Mucosa of stomach (tissue), 1 donor: ENCODE measurements at regions not wholly inside any gene's neighbourhood (a gene's known extent, or its start where the extent isn't known, plus 50 kb on each side); places are given as distances from the start of the nearest gene placed in this dataset.

Experiments used
- H3K27me3 ChIP-seq: one replicate; pipeline ENCODE4 v1.7.0; 2013; ENCODE audit warnings: mild to moderate bottlenecking, low read length; ENCODE audit not compliant: control insufficient read depth, insufficient read depth
- H3K36me3 ChIP-seq: one replicate; pipeline ENCODE4 v1.7.0; 2013; ENCODE audit warnings: low read length; ENCODE audit not compliant: control insufficient read depth, insufficient read depth
- H3K4me1 ChIP-seq: one replicate; pipeline ENCODE4 v1.7.0; 2013; ENCODE audit warnings: mild to moderate bottlenecking, low read length; ENCODE audit not compliant: control insufficient read depth, insufficient read depth
- H3K4me3 ChIP-seq: one replicate; pipeline ENCODE4 v1.7.0; 2013; ENCODE audit warnings: low read length
- H3K9ac ChIP-seq: one replicate; pipeline ENCODE4 v1.7.0; 2013; ENCODE audit warnings: mild to moderate bottlenecking, low read length, moderate library complexity
- H3K9me3 ChIP-seq: one replicate; pipeline ENCODE4 v1.7.0; 2013; ENCODE audit warnings: mild to moderate bottlenecking, low read length, moderate library complexity; ENCODE audit not compliant: control insufficient read depth
- donor health status: Pancreatic carcinoma.

DNA sequence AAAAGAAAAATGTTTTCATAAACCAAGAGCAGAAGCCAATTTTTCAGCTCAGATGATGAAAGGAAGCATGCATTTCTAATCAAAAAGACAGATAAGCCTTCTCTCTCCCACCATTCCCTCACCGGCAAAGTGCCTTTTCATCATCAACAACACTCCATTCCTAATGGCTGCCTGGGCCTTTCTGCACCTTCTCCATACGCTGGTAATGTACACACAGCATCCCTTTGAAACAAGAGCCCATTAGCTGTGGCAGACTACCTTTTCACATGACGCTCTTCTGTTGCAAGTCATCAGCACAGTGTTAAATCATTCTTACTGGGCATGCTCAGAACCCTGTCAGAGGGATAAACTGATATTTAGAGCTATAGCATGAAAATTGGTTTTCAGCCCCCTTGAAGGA lies 408.9 kb downstream of the MEIS1 start:
- no peaks in the 10 kb centered on the region for H3K27me3 ChIP-seq
- no peak overlapping the region for H3K9ac ChIP-seq
- no peaks in the 10 kb centered on the region for H3K36me3 ChIP-seq
- no peak overlapping the region for H3K4me3 ChIP-seq
- H3K9me3 ChIP-seq: no peaks in the 10 kb centered on the region
- no peaks in the 10 kb centered on the region for H3K4me1 ChIP-seq

DNA sequence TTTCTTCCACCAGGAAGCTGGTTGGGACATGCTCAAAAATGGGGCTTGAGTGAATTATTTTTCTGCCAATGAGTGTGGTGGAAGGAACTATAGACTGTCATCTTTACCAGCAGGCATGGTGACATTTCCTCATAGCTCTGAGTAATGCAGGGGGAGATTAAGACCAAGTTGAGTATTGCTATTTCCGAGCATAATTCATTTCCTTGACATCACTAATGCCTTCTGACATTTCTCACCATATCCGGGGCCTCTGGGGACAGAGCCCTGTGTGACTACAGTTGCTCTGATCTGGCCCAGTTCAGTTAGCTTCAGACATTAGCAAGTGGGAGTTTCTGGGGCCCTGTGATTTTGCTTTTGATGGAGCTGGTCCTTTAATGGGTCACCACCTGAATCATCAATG lies 410.4 kb downstream of the MEIS1 start:
- Histone ChIP-seq H3K36me3 (no peaks in the 10 kb centered on the region), H3K27me3 (no peaks in the 10 kb centered on the region), H3K4me1 (no peaks in the 10 kb centered on the region), H3K4me3 (no peak overlapping the region), H3K9me3 (no peaks in the 10 kb centered on the region), H3K9ac (no peak overlapping the region)

DNA sequence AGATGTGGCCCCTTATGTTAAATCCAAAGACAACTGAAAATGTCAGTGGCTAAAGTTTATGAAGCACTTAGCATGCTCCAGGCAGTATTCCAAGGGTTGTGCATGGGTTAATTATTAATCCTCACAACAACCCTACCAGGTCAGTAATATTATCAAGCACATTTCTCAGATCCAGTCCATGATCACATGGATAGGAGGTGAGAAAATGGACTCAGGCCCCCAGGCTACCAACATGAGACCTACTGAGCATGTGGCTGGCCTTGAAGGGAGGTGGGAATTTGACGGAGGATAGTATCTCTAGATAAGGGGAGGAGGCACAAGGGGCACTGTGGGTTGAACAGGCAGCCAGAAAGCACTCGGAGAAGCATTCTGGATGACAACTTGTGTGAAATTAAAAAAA lies 412.0 kb downstream of the MEIS1 start:
- H3K4me3 ChIP-seq: no peak overlapping the region
- H3K9ac ChIP-seq: no peak overlapping the region

DNA sequence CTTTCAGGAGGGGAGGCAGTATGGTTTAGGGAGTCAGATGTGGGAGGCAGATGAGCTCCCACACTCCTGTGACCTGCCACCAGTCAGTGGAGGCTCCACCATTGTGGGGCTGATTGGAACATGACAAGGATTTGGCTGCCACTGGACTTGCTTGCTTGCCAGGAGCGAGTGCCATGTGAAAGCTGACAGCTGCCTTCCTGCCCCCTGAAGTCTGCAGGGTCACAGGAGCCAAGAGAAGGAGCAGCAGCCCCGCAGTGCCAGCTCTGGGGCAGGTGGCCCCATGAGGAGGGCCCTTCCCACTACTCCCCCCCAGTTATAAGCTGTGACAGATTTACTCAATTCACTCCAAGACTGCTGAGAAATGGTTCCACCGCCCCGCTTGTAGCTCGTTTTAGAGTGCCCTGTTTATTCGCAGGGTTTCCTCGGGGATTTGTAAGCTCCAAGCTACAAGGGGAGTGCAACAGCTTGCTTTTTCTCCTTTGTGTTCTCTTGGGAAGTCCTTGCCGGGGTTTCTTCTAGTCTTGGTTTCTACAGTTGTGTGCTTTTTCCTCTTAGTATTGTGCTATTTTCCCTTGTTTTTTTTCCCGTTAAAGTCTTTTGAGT lies 414.3 kb downstream of the MEIS1 start:
- Histone ChIP-seq H3K27me3 (no peaks in the 10 kb centered on the region), H3K36me3 (no peaks in the 10 kb centered on the region), H3K4me3 (no peak overlapping the region), H3K9me3 (no peaks in the 10 kb centered on the region), H3K9ac (no peak overlapping the region), H3K4me1 (no peaks in the 10 kb centered on the region)

More for the DNA sequence above, 412.0 kb downstream of the MEIS1 start:
- Histone ChIP-seq H3K4me1 (no peaks in the 10 kb centered on the region), H3K36me3 (no peaks in the 10 kb centered on the region), H3K27me3 (no peaks in the 10 kb centered on the region), H3K9me3 (no peaks in the 10 kb centered on the region)

DNA sequence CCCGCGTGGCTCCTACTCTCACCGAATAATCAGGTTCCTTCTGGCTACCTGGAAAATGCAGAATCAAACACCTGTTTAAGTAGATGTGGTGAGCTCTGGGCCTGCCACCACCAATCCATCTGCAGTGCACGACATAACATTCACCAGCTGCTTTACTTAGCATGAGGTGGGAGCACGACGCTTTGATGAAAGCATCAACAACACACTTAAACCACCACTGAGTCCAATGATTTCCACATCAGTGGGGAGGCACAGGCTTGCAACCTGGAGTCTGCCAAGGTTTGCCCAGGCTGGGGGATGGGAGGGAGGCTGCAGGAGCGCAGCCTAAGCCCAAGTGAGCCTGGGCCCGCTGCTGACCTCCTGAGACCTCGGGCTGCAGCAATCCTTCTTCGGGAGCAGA lies 415.5 kb downstream of the MEIS1 start:
- H3K9me3 ChIP-seq: no peaks in the 10 kb centered on the region
- H3K27me3 ChIP-seq: no peaks in the 10 kb centered on the region
- H3K4me1 ChIP-seq: no peaks in the 10 kb centered on the region
- H3K4me3 ChIP-seq: no peak overlapping the region
- H3K9ac ChIP-seq: no peak overlapping the region
- no peaks in the 10 kb centered on the region for H3K36me3 ChIP-seq

DNA sequence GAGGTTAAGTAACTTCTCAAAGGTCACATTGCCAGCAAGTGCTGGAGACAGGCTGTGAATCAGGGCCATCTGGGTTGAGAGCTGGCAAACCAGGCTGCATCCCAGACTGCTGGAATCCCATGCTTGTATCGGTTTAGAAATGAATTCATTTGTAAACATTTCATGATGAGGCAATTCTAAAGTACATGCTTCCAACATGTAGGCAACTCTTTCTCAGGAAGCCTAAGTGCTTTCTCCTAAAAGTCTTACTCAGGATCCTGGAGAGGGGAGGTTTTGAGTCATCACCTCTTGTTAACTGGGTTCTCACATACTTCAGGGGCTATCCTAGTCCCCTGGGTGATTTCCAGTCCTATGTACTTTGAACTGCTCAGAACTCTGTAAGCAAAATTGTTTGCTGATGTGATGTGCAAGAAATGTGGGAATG lies 416.5 kb downstream of the MEIS1 start:
- Histone ChIP-seq H3K36me3 (no peaks in the 10 kb centered on the region), H3K9ac (no peak overlapping the region), H3K4me1 (no peaks in the 10 kb centered on the region)

DNA sequence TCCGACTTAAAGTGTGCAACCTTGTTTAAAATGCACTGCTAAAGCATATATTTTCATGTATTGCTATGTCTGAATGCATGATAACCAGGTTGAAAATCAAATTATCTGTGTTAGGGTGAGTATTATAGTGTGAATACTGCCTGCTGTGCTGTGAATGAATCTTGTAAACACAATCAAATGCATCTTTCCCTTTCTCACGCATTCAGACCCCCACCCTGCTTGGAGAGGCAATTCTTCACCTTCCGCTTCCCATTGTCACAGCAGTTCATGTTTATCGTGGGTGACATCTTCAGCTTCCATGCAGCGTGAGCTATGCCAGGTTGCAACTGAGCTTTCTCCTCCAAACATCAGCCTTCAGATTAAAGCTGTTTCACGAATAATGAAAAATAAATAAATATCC lies 418.0 kb downstream of the MEIS1 start:
- no peaks in the 10 kb centered on the region for H3K9me3 ChIP-seq
- H3K4me3 ChIP-seq: no peak overlapping the region
- no peaks in the 10 kb centered on the region for H3K36me3 ChIP-seq
- no peak overlapping the region for H3K9ac ChIP-seq
- no peaks in the 10 kb centered on the region for H3K4me1 ChIP-seq
- H3K27me3 ChIP-seq: no peaks in the 10 kb centered on the region

More for the DNA sequence above, 416.5 kb downstream of the MEIS1 start:
- H3K9me3 ChIP-seq: no peaks in the 10 kb centered on the region
- H3K4me3 ChIP-seq: no peak overlapping the region
- H3K27me3 ChIP-seq: no peaks in the 10 kb centered on the region

DNA sequence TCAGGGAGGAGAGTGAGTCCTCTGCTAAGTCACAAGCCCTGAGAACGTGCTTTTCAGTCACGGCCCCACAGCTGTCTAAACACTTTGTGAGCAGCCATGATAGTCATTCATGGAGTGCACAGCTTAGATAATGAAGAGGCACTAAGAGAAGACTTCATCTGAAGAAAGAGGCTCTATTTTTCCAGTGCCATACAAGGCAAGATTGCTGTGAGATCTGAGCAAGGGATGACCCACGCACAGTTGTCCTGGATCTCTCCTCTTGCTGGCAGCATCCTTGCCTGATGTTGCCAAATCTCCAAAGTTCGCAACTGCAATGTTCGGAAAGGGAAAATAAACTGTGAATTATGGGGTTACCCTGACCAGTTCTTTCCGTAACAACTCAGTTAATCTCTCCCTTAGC lies 418.7 kb downstream of the MEIS1 start:
- no peak overlapping the region for H3K4me3 ChIP-seq
- no peaks in the 10 kb centered on the region for H3K27me3 ChIP-seq
- H3K4me1 ChIP-seq: no peaks in the 10 kb centered on the region
- no peaks in the 10 kb centered on the region for H3K36me3 ChIP-seq
- no peaks in the 10 kb centered on the region for H3K9me3 ChIP-seq
- no peak overlapping the region for H3K9ac ChIP-seq

DNA sequence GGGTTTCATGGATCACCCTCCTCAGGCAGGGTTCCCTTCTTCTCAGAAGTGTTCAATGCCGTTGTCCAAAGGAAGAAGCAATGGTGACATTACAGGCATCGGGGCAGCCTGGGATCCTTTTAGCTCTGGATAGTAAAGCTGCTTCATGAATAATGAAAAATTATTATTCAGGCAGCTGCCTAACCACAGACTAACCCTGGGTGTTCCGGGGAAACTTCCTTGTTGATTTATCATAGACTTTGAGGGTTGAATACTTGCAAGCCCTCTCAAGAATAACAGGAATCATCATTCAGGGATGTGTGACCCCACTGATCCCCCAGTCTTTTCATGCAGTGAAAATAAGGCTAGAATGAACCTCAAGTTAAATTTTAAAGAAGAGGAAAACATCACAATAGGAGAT lies 419.4 kb downstream of the MEIS1 start:
- Histone ChIP-seq H3K9me3 (no peaks in the 10 kb centered on the region), H3K9ac (no peak overlapping the region), H3K4me3 (no peak overlapping the region), H3K36me3 (no peaks in the 10 kb centered on the region), H3K27me3 (no peaks in the 10 kb centered on the region), H3K4me1 (no peaks in the 10 kb centered on the region)

DNA sequence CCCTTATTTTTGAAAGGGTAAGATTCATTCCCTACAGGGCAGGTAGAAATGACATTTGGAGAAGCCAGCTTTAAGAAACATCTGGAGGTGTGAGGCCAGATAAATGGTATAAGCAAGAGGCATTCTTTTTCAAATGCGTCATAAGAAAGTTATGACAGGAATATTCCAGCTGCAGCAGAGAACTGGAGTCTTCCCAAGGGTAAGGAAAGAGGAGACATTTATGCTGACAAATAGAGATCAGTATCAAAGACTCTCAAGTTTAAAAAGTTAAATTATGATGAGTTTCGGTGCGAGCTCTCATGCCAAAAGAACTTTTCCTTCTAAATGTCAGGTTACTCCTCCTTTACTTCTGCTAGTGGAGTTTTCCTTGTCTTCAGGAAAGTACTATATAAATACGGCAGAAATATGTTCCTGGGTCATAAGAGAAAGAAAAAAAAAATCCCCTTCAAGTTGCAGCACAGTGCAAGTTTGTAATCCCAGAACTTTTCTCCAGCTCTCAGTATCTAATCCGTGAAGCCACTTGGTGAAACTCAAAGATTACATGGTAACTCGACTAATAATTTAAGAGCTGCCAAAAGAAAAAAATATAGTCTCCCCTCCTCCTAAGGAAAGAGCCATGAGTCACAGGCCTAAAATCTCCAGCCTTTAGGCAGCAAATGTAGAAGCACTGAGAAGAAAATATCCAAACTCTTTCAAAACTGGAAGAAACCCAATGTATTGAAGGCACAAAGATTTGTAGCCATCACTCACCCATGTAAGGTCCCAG lies 428.1 kb downstream of the MEIS1 start:
- Histone ChIP-seq H3K27me3 (no peaks in the 10 kb centered on the region), H3K36me3 (no peaks in the 10 kb centered on the region), H3K9ac (no peak overlapping the region), H3K9me3 (no peaks in the 10 kb centered on the region), H3K4me3 (no peak overlapping the region), H3K4me1 (no peaks in the 10 kb centered on the region)

DNA sequence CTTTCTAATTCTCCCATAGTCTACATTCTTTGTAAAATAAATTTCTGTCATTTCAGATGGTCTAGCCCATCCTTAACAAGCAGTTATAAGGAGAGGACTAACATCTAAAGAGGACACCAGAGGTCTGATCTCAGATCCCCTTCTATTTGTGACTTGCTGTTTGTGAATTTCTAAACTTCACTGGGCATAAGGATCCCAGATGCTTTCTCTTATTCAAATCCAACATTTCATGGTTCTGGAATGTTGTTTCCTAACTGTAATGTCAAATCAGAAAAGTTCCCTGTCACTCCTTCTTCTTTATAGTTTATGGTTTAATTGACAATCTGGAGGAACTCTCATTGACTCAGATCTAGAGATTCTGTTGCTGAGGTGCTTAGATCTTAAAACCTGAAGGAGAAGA lies 430.2 kb downstream of the MEIS1 start:
- Histone ChIP-seq H3K9ac (no peak overlapping the region), H3K27me3 (no peaks in the 10 kb centered on the region), H3K4me1 (no peaks in the 10 kb centered on the region), H3K9me3 (no peaks in the 10 kb centered on the region), H3K36me3 (no peaks in the 10 kb centered on the region), H3K4me3 (no peak overlapping the region)

DNA sequence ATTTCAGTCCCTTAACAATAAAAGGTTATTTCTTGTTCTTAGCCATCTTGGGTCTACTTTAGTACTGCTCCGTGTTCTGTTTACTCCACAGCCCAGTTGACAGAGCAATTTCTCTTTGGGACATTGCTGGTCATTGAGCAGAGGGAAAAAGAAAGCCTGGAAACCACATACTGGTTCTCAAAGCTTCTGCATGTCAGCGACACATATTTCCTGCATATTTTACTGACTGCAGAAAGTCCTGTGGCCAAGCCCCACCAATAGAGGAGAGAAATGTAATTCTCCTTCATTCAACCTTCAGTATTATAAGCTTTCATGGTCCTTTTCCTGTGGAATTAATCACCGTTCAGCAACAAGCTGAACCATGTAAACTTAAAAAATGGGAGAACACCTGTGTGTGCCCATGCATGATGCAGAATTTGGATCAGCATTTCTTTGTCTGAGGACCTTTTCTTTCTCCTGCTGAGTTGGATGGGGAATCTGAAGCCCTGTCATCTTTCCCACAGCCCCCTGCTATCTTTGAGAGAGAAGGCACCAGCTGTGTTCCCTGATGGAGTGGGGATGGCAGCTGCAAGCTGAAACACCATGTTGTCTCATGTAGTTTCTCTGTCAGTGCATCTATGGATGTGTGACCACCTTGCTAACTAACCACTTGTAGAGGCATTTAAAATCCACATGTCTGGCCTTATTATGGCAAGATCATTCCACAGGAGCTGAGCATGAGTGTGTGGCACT lies 431.6 kb downstream of the MEIS1 start:
- H3K27me3 ChIP-seq: no peaks in the 10 kb centered on the region
- no peak overlapping the region for H3K9ac ChIP-seq
- H3K36me3 ChIP-seq: no peaks in the 10 kb centered on the region
- no peaks in the 10 kb centered on the region for H3K9me3 ChIP-seq
- H3K4me1 ChIP-seq: no peaks in the 10 kb centered on the region
- H3K4me3 ChIP-seq: no peak overlapping the region
